ENCODE measurements at regions not wholly inside any gene's neighbourhood (a gene's known extent, or its start where the extent isn't known, plus 50 kb on each side); places are given as distances from the start of the nearest gene placed in this dataset.

- Histone ChIP-seq H3K4me1 (no peaks in the 10 kb centered on the region), H3K27me3 (no peaks in the 10 kb centered on the region), H3K9me3 (no peaks in the 10 kb centered on the region), H3K4me3 (no peak overlapping the region), H3K36me3 (no peaks in the 10 kb centered on the region), H3K27ac (no peak overlapping the region)
- DNase-seq (no peak), ATAC-seq (no peak)
- TF ChIP-seq CTCF (IDR thresholded peaks at IDR 0.05), result no peak
- intact Hi-C loops (cut with DNase I), result no loop called here
Observed at GRCh38 chr4:182085051-182085480, 158.1 kb upstream of the TENM3 start.

GRCh38 chr4:182089326-182089725 is 153.9 kb upstream of the TENM3 start:
- Histone ChIP-seq H3K4me3 (no peak overlapping the region), H3K36me3 (no peaks in the 10 kb centered on the region), H3K9me3 (no peaks in the 10 kb centered on the region), H3K27ac (no peak overlapping the region), H3K27me3 (no peaks in the 10 kb centered on the region), H3K4me1 (no peaks in the 10 kb centered on the region)
- intact Hi-C loops (cut with DNase I), result no loop called here
- ATAC-seq, result no peak
- TF ChIP-seq CTCF (IDR thresholded peaks at IDR 0.05), result no peak
- DNase-seq, result no peak

GRCh38 chr4:182090186-182090585 is 153.0 kb upstream of the TENM3 start:
- H3K27me3 ChIP-seq, result no peaks in the 10 kb centered on the region
- H3K36me3 ChIP-seq, result no peaks in the 10 kb centered on the region
- no peaks in the 10 kb centered on the region for H3K4me1 ChIP-seq
- intact Hi-C loops (cut with DNase I), result no loop called here
- H3K4me3 ChIP-seq, result no peak overlapping the region
- DNase-seq, result no peak
- ATAC-seq, result no peak
- H3K9me3 ChIP-seq, result no peaks in the 10 kb centered on the region
- no peak for TF ChIP-seq CTCF (IDR thresholded peaks at IDR 0.05)
- no peak overlapping the region for H3K27ac ChIP-seq

GRCh38 chr4:182091128-182091527 is 152.1 kb upstream of the TENM3 start:
- ATAC-seq, result no peak
- intact Hi-C loops (cut with DNase I), result no loop called here
- H3K9me3 ChIP-seq, result no peaks in the 10 kb centered on the region
- no peaks in the 10 kb centered on the region for H3K4me1 ChIP-seq
- DNase-seq, result peak in 1 of 4 donors; percentile 25
- TF ChIP-seq CTCF (IDR thresholded peaks at IDR 0.05), result no peak
- no peak overlapping the region for H3K4me3 ChIP-seq
- H3K27me3 ChIP-seq, result no peaks in the 10 kb centered on the region
- no peaks in the 10 kb centered on the region for H3K36me3 ChIP-seq
- no peak overlapping the region for H3K27ac ChIP-seq

GRCh38 chr4:182093431-182093831 is 149.8 kb upstream of the TENM3 start:
- Histone ChIP-seq H3K36me3 (no peaks in the 10 kb centered on the region), H3K27me3 (no peaks in the 10 kb centered on the region), H3K27ac (no peak overlapping the region), H3K9me3 (peaks cover 0 to 3% of the 10 kb centered on the region in 2 donors), H3K4me3 (no peak overlapping the region), H3K4me1 (no peaks in the 10 kb centered on the region)
- no peak for ATAC-seq
- no peak for TF ChIP-seq CTCF (IDR thresholded peaks at IDR 0.05)
- intact Hi-C loops (cut with DNase I), result no loop called here
- DNase-seq, result no peak
